ENCODE measurements at regions not wholly inside any gene's neighbourhood (a gene's known extent, or its start where the extent isn't known, plus 50 kb on each side); places are given as distances from the start of the nearest gene placed in this dataset.

DNA sequence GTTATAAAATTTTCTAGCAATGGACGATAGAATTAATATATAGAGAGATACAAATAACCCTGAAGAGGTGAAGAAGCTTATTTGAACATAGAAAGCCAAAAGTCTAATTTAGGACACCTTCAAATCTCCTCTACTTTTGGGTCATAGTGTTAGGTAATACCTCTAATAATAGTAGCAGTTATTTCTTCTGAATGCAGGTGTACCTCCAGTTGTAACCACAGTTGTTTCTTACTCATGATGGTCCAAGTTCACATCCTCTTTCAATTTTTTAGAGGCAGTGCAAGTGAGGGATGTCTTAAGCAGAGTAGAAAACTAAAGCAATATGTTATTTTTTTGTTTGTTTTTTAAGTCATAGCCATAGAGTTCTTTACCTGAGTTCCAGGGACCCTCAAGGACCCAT lies 429.5 kb downstream of the CCDC85A start:
- Histone ChIP-seq H3K9me3 (no peaks in the 10 kb centered on the region), H3K4me1 (replicated peaks) (no peaks in the 10 kb centered on the region), H3K36me3 (no peaks in the 10 kb centered on the region), H3K27ac (no peak overlapping the region), H3K4me3 (no peak overlapping the region), H3K27me3 (replicated peaks; ENCODE audit: insufficient read depth) (no peaks in the 10 kb centered on the region)
- intact Hi-C loops (cut with DNase I), result no loop called here
- DNase-seq (ENCODE audit: low spot score), result no peak
- TF ChIP-seq POLR2A (IDR thresholded peaks at IDR 0.05) (no peak), POLR2AphosphoS5 (IDR thresholded peaks at IDR 0.05) (no peak)
- TF ChIP-seq, protein P1, sequence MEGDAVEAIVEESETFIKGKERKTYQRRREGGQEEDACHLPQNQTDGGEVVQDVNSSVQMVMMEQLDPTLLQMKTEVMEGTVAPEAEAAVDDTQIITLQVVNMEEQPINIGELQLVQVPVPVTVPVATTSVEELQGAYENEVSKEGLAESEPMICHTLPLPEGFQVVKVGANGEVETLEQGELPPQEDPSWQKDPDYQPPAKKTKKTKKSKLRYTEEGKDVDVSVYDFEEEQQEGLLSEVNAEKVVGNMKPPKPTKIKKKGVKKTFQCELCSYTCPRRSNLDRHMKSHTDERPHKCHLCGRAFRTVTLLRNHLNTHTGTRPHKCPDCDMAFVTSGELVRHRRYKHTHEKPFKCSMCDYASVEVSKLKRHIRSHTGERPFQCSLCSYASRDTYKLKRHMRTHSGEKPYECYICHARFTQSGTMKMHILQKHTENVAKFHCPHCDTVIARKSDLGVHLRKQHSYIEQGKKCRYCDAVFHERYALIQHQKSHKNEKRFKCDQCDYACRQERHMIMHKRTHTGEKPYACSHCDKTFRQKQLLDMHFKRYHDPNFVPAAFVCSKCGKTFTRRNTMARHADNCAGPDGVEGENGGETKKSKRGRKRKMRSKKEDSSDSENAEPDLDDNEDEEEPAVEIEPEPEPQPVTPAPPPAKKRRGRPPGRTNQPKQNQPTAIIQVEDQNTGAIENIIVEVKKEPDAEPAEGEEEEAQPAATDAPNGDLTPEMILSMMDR (IDR thresholded peaks at IDR 0.05), result no peak
- 78% methylated on average over 1 of the region's 1 CpG for WGBS

DNA sequence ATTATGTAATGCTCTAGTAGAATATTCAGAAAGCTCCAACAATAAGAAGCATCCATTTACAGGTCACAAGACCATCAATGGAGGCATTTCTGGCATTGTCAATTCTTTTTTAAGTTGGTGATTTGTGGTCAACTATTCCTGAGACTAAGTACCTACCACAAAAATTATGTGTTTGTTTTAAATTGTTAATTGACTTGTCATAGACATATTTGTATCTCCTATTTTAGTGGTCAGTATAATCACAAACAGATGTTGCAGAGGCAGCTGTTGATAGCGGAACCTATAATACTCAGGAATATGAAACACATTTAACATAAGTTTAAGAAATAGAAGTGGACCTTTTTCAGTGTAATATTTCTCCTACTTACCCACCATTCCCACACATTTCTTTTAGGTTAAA lies 430.1 kb downstream of the CCDC85A start:
- Histone ChIP-seq H3K27ac (no peak overlapping the region), H3K4me3 (no peak overlapping the region), H3K9me3 (no peaks in the 10 kb centered on the region), H3K36me3 (no peaks in the 10 kb centered on the region), H3K4me1 (replicated peaks) (no peaks in the 10 kb centered on the region), H3K27me3 (replicated peaks; ENCODE audit: insufficient read depth) (no peaks in the 10 kb centered on the region)
- no peak for TF ChIP-seq POLR2AphosphoS5 (IDR thresholded peaks at IDR 0.05)
- TF ChIP-seq, protein P1 (IDR thresholded peaks at IDR 0.05), result no peak
- no peak for TF ChIP-seq POLR2A (IDR thresholded peaks at IDR 0.05)
- intact Hi-C loops (cut with DNase I), result no loop called here
- 97% methylated on average over 1 of the region's 1 CpG for WGBS
- no peak for DNase-seq (ENCODE audit: low spot score)

DNA sequence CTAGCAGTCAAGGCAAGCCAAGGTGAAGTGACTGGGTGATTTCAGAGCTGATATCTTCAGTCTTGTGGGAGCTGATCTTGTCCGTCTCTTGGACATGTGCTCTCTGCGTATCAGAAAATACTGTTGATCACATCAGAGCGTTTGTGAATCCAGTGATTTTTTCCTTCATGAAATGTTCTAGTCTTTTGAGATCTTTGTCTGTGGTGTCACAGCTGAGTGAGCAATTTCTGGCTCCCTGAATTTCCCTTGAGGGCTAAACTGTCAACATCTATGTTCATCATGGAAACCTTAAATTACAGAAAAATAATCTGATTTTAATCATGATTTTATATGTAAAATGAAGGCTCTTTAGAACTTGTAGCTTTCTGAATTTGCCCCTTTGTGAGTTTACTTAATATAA lies 432.0 kb downstream of the CCDC85A start:
- intact Hi-C loops (cut with DNase I), result no loop called here

DNA sequence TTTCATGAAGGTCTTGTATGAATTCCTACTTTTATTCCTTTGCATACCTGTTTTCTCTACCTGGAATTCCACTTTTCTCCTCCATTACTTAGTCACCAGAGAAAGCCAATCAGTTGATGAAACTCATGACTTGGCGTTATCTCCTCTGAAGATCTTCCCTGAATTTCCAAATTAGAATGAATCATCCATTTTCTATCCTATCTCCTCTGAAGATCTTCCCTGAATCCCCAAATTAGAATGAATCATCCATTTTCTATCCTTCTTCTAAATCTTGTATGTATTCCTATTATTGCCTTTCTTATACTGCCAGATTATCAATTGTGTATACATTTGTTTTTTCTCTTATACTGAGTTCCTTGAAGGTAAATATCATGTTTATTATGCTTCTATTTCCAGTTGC lies 440.4 kb downstream of the CCDC85A start:
- Histone ChIP-seq H3K9me3 (no peaks in the 10 kb centered on the region), H3K36me3 (no peaks in the 10 kb centered on the region), H3K4me3 (no peak overlapping the region), H3K4me1 (replicated peaks) (no peaks in the 10 kb centered on the region), H3K27me3 (replicated peaks; ENCODE audit: insufficient read depth) (no peaks in the 10 kb centered on the region), H3K27ac (no peak overlapping the region)
- no peak for DNase-seq (ENCODE audit: low spot score)
- whole genome bisulfite sequencing, result 95% methylated on average over 1 of the region's 1 CpG
- intact Hi-C loops (cut with DNase I), result no loop called here
- TF ChIP-seq POLR2AphosphoS5 (IDR thresholded peaks at IDR 0.05) (no peak), POLR2A (IDR thresholded peaks at IDR 0.05) (no peak)
- TF ChIP-seq, protein P1 (IDR thresholded peaks at IDR 0.05), result no peak

More for the DNA sequence above, 432.0 kb downstream of the CCDC85A start:
- no peaks in the 10 kb centered on the region for H3K4me1 ChIP-seq (replicated peaks)
- no peaks in the 10 kb centered on the region for H3K27me3 ChIP-seq (replicated peaks; ENCODE audit: insufficient read depth)
- H3K9me3 ChIP-seq, result no peaks in the 10 kb centered on the region
- TF ChIP-seq, protein P1 (IDR thresholded peaks at IDR 0.05), result no peak
- no peak for TF ChIP-seq POLR2A (IDR thresholded peaks at IDR 0.05)
- TF ChIP-seq POLR2AphosphoS5 (IDR thresholded peaks at IDR 0.05), result no peak
- DNase-seq (ENCODE audit: low spot score), result no peak
- H3K36me3 ChIP-seq, result no peaks in the 10 kb centered on the region
- 47% methylated on average over 3 of the region's 3 CpGs for WGBS
- H3K27ac ChIP-seq, result no peak overlapping the region
- H3K4me3 ChIP-seq, result no peak overlapping the region

DNA sequence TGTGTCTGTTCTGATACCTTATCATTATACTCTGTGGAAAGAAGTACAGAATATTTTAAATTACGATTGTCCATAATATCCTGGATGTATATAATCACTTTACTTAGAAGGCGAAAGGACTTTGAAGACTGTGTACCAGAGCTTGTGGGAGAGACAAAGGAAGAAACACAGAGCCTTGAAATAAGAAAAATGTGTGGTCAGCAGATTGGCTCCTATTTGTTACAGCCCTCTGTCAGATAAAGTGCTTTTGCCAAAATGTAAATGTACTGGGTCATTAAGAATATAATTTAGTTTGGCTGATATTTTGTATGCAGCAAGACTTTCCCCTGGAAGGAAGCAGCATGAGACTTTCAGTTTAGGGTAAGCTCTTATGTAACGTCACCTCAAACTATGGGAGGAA lies 443.1 kb downstream of the CCDC85A start:
- H3K9me3 ChIP-seq, result no peaks in the 10 kb centered on the region
- H3K27ac ChIP-seq, result no peak overlapping the region
- no peaks in the 10 kb centered on the region for H3K27me3 ChIP-seq (replicated peaks; ENCODE audit: insufficient read depth)
- no peaks in the 10 kb centered on the region for H3K4me1 ChIP-seq (replicated peaks)
- no peak overlapping the region for H3K4me3 ChIP-seq
- WGBS, result 88% methylated on average over 3 of the region's 3 CpGs
- H3K36me3 ChIP-seq, result no peaks in the 10 kb centered on the region
- TF ChIP-seq, protein P1 (IDR thresholded peaks at IDR 0.05), result no peak
- no peak for TF ChIP-seq POLR2AphosphoS5 (IDR thresholded peaks at IDR 0.05)
- intact Hi-C loops (cut with DNase I), result no loop called here
- no peak for DNase-seq (ENCODE audit: low spot score)
